ENCODE measurements at regions not wholly inside any gene's neighbourhood (a gene's known extent, or its start where the extent isn't known, plus 50 kb on each side); places are given as distances from the start of the nearest gene placed in this dataset.

DNA sequence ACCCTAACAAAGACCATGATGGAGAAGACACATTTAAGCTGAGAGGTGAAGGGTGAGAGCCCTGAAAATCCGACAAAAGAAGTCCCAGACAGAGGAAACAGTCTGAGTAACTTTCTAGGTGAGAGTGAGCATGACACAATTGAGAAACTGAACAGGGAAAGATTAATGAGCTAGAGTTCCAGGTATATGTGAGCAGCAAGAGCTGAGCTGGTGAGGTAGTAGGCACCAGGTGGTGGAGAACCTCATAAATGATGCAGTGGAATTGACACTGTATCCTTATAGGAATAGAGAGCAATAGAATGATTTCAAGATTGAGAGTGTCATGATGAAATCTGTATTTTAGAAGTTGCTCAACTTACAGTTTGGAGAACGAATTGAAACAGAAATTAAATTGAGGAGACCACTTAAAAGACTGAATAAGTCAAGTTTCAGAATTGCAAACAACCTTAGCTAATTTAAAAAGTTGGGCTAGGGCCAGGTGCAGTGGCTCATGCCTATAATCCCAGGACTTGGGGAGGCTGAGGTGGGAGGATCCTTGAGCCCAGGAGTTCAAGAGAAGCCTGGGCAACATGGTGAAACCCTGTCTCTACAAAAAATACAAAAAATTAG, 89.8 kb downstream of the NREP start:
- TF ChIP-seq, protein P1, sequence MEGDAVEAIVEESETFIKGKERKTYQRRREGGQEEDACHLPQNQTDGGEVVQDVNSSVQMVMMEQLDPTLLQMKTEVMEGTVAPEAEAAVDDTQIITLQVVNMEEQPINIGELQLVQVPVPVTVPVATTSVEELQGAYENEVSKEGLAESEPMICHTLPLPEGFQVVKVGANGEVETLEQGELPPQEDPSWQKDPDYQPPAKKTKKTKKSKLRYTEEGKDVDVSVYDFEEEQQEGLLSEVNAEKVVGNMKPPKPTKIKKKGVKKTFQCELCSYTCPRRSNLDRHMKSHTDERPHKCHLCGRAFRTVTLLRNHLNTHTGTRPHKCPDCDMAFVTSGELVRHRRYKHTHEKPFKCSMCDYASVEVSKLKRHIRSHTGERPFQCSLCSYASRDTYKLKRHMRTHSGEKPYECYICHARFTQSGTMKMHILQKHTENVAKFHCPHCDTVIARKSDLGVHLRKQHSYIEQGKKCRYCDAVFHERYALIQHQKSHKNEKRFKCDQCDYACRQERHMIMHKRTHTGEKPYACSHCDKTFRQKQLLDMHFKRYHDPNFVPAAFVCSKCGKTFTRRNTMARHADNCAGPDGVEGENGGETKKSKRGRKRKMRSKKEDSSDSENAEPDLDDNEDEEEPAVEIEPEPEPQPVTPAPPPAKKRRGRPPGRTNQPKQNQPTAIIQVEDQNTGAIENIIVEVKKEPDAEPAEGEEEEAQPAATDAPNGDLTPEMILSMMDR (conservative IDR thresholded peaks at IDR 0.05; ENCODE audit: low read depth, low read length): no peak
- TF ChIP-seq RFX5 (IDR thresholded peaks at IDR 0.05; ENCODE audit: low read depth, low read length) (no peak), POLR2A (IDR thresholded peaks at IDR 0.05; ENCODE audit: low read depth, low read length) (no peak), RAD21 (IDR thresholded peaks at IDR 0.05; ENCODE audit: low read length) (no peak), MXI1 (IDR thresholded peaks at IDR 0.05; ENCODE audit: borderline replicate concordance, low read depth, low read length) (no peak), RCOR1 (IDR thresholded peaks at IDR 0.05; ENCODE audit: insufficient replicate concordance, low read length) (no peak), BHLHE40 (IDR thresholded peaks at IDR 0.05; ENCODE audit: low read depth, low read length) (no peak), CEBPB (IDR thresholded peaks at IDR 0.05; ENCODE audit: low read depth, low read length) (no peak), NFE2L2 (IDR thresholded peaks at IDR 0.05; ENCODE audit: low read depth, low read length) (no peak), SMC3 (IDR thresholded peaks at IDR 0.05; ENCODE audit: low read depth, low read length) (no peak), FOS (IDR thresholded peaks at IDR 0.05; ENCODE audit: low read depth, low read length) (no peak)
- TF ChIP-seq, protein P2, sequence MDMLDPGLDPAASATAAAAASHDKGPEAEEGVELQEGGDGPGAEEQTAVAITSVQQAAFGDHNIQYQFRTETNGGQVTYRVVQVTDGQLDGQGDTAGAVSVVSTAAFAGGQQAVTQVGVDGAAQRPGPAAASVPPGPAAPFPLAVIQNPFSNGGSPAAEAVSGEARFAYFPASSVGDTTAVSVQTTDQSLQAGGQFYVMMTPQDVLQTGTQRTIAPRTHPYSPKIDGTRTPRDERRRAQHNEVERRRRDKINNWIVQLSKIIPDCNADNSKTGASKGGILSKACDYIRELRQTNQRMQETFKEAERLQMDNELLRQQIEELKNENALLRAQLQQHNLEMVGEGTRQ (IDR thresholded peaks at IDR 0.05; ENCODE audit: low read depth, low read length): no peak
- TF ChIP-seq, protein P3, sequence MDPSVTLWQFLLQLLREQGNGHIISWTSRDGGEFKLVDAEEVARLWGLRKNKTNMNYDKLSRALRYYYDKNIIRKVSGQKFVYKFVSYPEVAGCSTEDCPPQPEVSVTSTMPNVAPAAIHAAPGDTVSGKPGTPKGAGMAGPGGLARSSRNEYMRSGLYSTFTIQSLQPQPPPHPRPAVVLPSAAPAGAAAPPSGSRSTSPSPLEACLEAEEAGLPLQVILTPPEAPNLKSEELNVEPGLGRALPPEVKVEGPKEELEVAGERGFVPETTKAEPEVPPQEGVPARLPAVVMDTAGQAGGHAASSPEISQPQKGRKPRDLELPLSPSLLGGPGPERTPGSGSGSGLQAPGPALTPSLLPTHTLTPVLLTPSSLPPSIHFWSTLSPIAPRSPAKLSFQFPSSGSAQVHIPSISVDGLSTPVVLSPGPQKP (IDR thresholded peaks at IDR 0.05; ENCODE audit: borderline replicate concordance, low read depth, low read length): no peak

Data from IMR-90 (cell line).